ENCODE measurements at regions not wholly inside any gene's neighbourhood (a gene's known extent, or its start where the extent isn't known, plus 50 kb on each side); places are given as distances from the start of the nearest gene placed in this dataset.

DNA sequence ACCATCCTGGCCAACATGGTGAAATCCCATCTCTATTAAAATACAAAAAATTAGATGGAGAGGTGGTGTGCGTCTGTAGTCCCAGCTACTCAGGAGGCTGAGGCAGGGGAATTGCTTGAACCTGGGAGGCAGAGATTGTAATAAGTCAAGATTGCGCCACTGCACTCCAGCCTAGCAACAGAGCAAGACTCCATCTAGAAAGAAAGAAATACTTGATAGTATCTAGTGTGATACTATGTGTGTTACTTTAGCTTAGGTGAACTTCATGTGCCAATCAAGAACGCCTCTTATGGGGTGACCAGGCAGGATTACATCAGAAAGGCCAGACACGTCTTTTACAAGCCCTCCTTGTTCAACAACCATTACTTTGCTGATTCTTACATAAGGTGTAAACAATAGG, 107.1 kb downstream of the TMEM170B start:
- Histone ChIP-seq H4K91ac (ENCODE audit: insufficient read depth, low read depth, low read length) (peak overlapping the region; percentile 2; the same call in 1 of the 2 replicates), H4K8ac (ENCODE audit: low read depth in 2 of 2, low read length in 2 of 2) (peak overlapping the region in 1 of 2 experiments; percentile 11; a peak in 1 of 4 replicates), H3K9me3 (ENCODE audit: control insufficient read depth, insufficient read depth, low read length) (no peaks in the 10 kb centered on the region), H3K4me1 (ENCODE audit: control insufficient read depth, insufficient read depth, low read length) (peaks cover 11% of the 10 kb centered on the region), H3K9ac (ENCODE audit: low read depth, low read length) (no peak overlapping the region), H3K4me2 (ENCODE audit: low read depth, low read length) (no peak overlapping the region), H3K23ac (ENCODE audit: low read depth, low read length) (no peak overlapping the region), H3K79me1 (ENCODE audit: low read depth in 1 of 2, low read length in 2 of 2) (no peaks in the 10 kb centered on the region), H3K56ac (ENCODE audit: extremely low read depth, insufficient read depth, low read length) (no peak overlapping the region), H3K4ac (ENCODE audit: low read depth, low read length) (peak overlapping the region; percentile 39; the same call in 1 of the 2 replicates), H2BK20ac (ENCODE audit: low read depth, low read length) (peak overlapping the region; percentile 80; the same call in 1 of the 2 replicates), H2BK120ac (ENCODE audit: low read depth, low read length) (peak overlapping the region; percentile 45), H2AK9ac (replicated peaks; ENCODE audit: low read depth, low read length, poor library complexity) (no peak overlapping the region), H3K9me1 (ENCODE audit: insufficient read depth, low read length) (no peaks in the 10 kb centered on the region), H3K27ac (ENCODE audit: insufficient read depth, low read length) (peak overlapping the region; percentile 29; the same call in 1 of the 2 replicates), H2BK15ac (ENCODE audit: low read depth, low read length) (peak overlapping the region; percentile 63; the same call in 1 of the 3 replicates), H3K14ac (replicated peaks; ENCODE audit: low read depth, low read length) (peak overlapping the region; percentile 25; the same call in 1 of the 2 replicates), H2AK5ac (ENCODE audit: low read depth, low read length) (peak overlapping the region; percentile 90; the same call in 1 of the 2 replicates), H4K20me1 (ENCODE audit: insufficient read depth, low read length) (no peaks in the 10 kb centered on the region), H3K27me3 (ENCODE audit: control insufficient read depth, insufficient read depth, low read length) (no peaks in the 10 kb centered on the region), H4K5ac (ENCODE audit: low read depth, low read length) (no peak overlapping the region), H3K36me3 (ENCODE audit: control insufficient read depth, insufficient read depth, low read length) (no peaks in the 10 kb centered on the region), H2AFZ (replicated peaks; ENCODE audit: low read length, poor library complexity) (no peak overlapping the region), H2BK5ac (ENCODE audit: low read depth, low read length, poor library complexity, severe bottlenecking) (peak overlapping the region; percentile 27), H3K4me3 (ENCODE audit: insufficient read depth, low read depth, low read length) (no peak overlapping the region), H3K18ac (ENCODE audit: low read depth, low read length) (peak overlapping the region; percentile 32; the same call in 1 of the 2 replicates)
- intact Hi-C loops (cut with micrococcal nuclease) = no loop called here
- POLR2A ChIA-PET (ENCODE audit: unreplicated experiment) = no interaction called here
- no TSS peak for BruUV-seq (replicated peaks)
- dilution Hi-C loops (cut with HindIII; ENCODE audit: low sequenced_read_pairs, unreplicated experiment) = no loop called here
- WGBS, 2 experiments (ENCODE audit: extremely low coverage in 2 of 2, insufficient read length in 1 of 2) = no CpG with 5 or more reads among the region's 4 CpGs
- no peak for TF ChIP-seq POLR2A (IDR thresholded peaks at IDR 0.05; ENCODE audit: low read depth, low read length)
- no peak for TF ChIP-seq BHLHE40 (IDR thresholded peaks at IDR 0.05; ENCODE audit: low read depth, low read length)
- no peak for TF ChIP-seq CEBPB (IDR thresholded peaks at IDR 0.05; ENCODE audit: low read depth, low read length)
- no peak for TF ChIP-seq RFX5 (IDR thresholded peaks at IDR 0.05; ENCODE audit: low read depth, low read length)
- no peak for TF ChIP-seq FOS (IDR thresholded peaks at IDR 0.05; ENCODE audit: low read depth, low read length)
- TF ChIP-seq, protein P1, sequence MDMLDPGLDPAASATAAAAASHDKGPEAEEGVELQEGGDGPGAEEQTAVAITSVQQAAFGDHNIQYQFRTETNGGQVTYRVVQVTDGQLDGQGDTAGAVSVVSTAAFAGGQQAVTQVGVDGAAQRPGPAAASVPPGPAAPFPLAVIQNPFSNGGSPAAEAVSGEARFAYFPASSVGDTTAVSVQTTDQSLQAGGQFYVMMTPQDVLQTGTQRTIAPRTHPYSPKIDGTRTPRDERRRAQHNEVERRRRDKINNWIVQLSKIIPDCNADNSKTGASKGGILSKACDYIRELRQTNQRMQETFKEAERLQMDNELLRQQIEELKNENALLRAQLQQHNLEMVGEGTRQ (IDR thresholded peaks at IDR 0.05; ENCODE audit: low read depth, low read length) = no peak
- TF ChIP-seq, protein P2, sequence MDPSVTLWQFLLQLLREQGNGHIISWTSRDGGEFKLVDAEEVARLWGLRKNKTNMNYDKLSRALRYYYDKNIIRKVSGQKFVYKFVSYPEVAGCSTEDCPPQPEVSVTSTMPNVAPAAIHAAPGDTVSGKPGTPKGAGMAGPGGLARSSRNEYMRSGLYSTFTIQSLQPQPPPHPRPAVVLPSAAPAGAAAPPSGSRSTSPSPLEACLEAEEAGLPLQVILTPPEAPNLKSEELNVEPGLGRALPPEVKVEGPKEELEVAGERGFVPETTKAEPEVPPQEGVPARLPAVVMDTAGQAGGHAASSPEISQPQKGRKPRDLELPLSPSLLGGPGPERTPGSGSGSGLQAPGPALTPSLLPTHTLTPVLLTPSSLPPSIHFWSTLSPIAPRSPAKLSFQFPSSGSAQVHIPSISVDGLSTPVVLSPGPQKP (IDR thresholded peaks at IDR 0.05; ENCODE audit: borderline replicate concordance, low read depth, low read length) = no peak
- CTCF ChIA-PET = interaction anchor here (0.6 to 1.5 kb wide), 2 partner anchors 41 to 588 kb away, joined by 3 to 7 read pairs; no protein-coding TSS in a partner anchor
- DNase-seq (no peak), ATAC-seq (ENCODE audit: low read depth) (no peak)
- in situ Hi-C loops (cut with MboI; ENCODE audit: low sequenced_read_pairs) = no loop called here
